AG04449 (cell line): ENCODE measurements at regions not wholly inside any gene's neighbourhood (a gene's known extent, or its start where the extent isn't known, plus 50 kb on each side); places are given as distances from the start of the nearest gene placed in this dataset.

Source experiments
- CTCF ChIA-PET: fragments of 350-600 bp; formaldehyde crosslinking; extraction: SDS; loops from one replicate; lab custom pipeline; 2021; ENCODE audit warnings: antibody characterized with exemption; lab: Yijun Ruan, JAX
- POLR2A ChIA-PET: fragments of 400-600, 350-600 bp; formaldehyde crosslinking; extraction: SDS; loops from one replicate; lab custom pipeline; 2020; ENCODE audit warnings: antibody characterized with exemption, inconsistent platforms; lab: Yijun Ruan, JAX
- DNase-seq: peaks from one replicate; pipeline ENCODE4 v3.0.0-alpha.2; 2010; ENCODE audit warnings: low read depth, low spot score
- H3K4me3 ChIP-seq: 2 replicates; pipeline ENCODE4 v1.5.1; 2011; ENCODE audit warnings: low read depth, mild to moderate bottlenecking, control low read depth, low read length
- CTCF ChIP-seq: IDR thresholded peaks from one replicate; pipeline ENCODE4 v1.5.1; 2011; ENCODE audit warnings: mild to moderate bottlenecking, moderate library complexity, low read length, control low read depth, inconsistent platforms; ENCODE audit not compliant: insufficient read depth; ENCODE audit errors: missing control alignments

- ChIA-PET CTCF (no interaction called here), POLR2A (no interaction called here)
- H3K4me3 ChIP-seq: no peak overlapping the region
- no peak for DNase-seq
- no peak for TF ChIP-seq CTCF
Observed at GRCh38 chr10:106216085-106216484, 948.4 kb downstream of the SORCS1 start.

GRCh38 chr10:106214243-106214642 lies 950.3 kb downstream of the SORCS1 start:
- no peak for TF ChIP-seq CTCF
- H3K4me3 ChIP-seq: no peak overlapping the region
- ChIA-PET CTCF (no interaction called here), POLR2A (no interaction called here)
- DNase-seq: no peak

DNA sequence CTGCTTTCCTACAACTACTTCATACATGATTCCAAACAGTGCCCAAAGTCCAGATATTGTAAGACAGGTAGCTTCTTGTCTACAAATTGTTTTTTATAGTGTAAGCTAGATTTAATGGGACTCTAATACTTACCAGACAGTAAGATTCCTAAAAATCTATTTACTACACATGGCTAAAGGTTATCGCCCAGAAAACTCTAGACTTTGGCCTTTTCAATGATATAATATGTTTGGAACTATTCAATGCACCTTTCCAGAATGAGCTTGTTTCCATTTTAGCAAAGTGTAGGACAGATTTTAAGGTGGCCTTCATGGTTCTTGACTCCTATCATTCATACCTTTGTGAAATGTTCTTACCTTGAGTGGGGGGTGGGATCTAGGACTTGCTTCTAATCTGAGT lies 951.0 kb downstream of the SORCS1 start:
- DNase-seq: no peak
- TF ChIP-seq CTCF: no peak
- H3K4me3 ChIP-seq: no peak overlapping the region
- ChIA-PET CTCF (no interaction called here), POLR2A (no interaction called here)

DNA sequence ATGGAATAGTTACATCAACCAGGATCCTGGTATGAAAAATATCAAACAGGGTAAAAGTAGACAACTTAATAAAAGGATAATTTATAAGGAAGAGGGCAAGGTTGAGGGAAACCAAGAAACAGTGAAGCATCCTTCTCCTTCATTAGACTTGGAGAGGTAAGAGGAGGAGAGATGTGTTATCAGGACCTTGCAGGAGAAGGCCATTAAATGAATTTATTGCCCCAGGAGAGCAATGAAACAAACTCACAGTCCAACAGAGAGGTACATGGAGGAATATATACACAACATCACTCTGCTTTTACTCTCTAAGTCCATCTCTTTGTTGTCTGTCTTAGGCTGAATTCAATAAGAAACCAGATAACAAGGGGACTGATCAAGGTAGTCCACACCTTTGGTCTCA lies 966.2 kb downstream of the SORCS1 start:
- ChIA-PET POLR2A (no interaction called here), CTCF (no interaction called here)
- no peak for DNase-seq
- no peak overlapping the region for H3K4me3 ChIP-seq
- no peak for TF ChIP-seq CTCF

DNA sequence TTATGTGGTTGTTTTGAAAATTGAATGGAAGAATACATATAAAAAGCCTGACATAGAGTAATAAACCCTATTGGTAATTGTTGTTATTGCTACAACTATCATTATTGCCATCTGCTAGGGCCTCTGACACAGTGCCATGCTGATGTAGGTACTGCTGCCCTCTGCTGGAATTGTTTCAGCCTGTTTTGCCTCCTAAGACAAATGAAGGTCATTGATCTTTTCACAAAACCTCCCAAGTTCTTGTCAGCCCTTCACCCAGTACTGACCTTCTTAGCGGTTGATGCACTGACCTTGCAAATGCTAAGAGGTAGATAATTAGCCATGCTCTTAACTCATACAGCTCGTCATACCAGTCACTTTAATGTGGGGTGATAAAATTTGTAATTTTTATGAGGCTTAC lies 975.2 kb downstream of the SORCS1 start:
- POLR2A ChIA-PET: no interaction called here
- CTCF ChIA-PET: no interaction called here
- no peak overlapping the region for H3K4me3 ChIP-seq
- TF ChIP-seq CTCF: peak; percentile 25
- no peak for DNase-seq

- ChIA-PET POLR2A (no interaction called here), CTCF (interaction anchor here (1.6 kb wide), 1 partner anchor 236 kb away, joined by 6 read pairs; no protein-coding TSS in a partner anchor)
- H3K4me3 ChIP-seq: no peak overlapping the region
- no peak for TF ChIP-seq CTCF
- DNase-seq: peak; percentile 60
Observed at GRCh38 chr10:106185951-106186350, 978.6 kb downstream of the SORCS1 start.
